GM12891 (cell line): ENCODE measurements at regions not wholly inside any gene's neighbourhood (a gene's known extent, or its start where the extent isn't known, plus 50 kb on each side); places are given as distances from the start of the nearest gene placed in this dataset.

ENCODE experiments used
- POLR2A ChIP-seq: IDR thresholded peaks from 2 replicates; pipeline ENCODE4 v1.6.1; 2011; ENCODE audit warnings: low read depth, low read length, control low read depth
- POLR2AphosphoS5 ChIP-seq: IDR thresholded peaks from 2 replicates; pipeline ENCODE4 v1.6.1; 2011; ENCODE audit warnings: low read depth, low read length, control low read depth

DNA sequence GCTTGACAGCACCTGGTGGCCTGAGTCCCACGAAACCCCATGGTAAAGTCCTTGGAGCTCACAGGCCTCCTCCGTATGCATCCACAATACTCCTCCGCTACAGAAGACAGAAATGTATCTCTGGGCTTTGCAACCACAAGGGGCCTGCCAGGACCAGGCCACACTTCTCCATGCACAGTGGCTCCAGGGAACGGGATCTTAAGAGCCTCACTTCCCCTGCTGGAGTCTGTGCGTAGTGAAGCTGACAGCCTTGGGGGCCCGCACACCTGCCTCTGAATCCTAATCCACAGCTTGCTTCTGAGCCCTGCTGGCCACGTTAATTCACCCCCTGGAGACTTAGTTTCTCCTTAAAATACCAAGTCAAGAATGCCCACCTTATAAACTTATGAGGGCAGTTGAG is 125.7 kb downstream of the COPRS start:
- TF ChIP-seq POLR2A (no peak), POLR2AphosphoS5 (no peak)
